Panc1 (cell line): ENCODE measurements at regions not wholly inside any gene's neighbourhood (a gene's known extent, or its start where the extent isn't known, plus 50 kb on each side); places are given as distances from the start of the nearest gene placed in this dataset.
"Not testable (repeated sequence)": the region's sequence is repeated elsewhere in the genome, so short reads cannot be mapped to it uniquely, and the experiment has no call there.

Experiments
- POLR2AphosphoS5 ChIP-seq: IDR thresholded peaks from 2 replicates; pipeline ENCODE4 v1.6.1; 2012; ENCODE audit warnings: mild to moderate bottlenecking, low read depth, low read length, moderate library complexity
- SIN3A ChIP-seq: IDR thresholded peaks from 2 replicates; pipeline ENCODE4 v1.6.1; 2012; ENCODE audit warnings: low read depth, mild to moderate bottlenecking, low read length, moderate library complexity, borderline replicate concordance; ENCODE audit not compliant: insufficient read depth
- TCF7L2 ChIP-seq: IDR thresholded peaks from 2 replicates; pipeline ENCODE4 v1.6.1; 2011; ENCODE audit warnings: mild to moderate bottlenecking, low read depth, low read length, inconsistent platforms
- TF ChIP-seq, protein P1 (sequence below): fragments of 450-650 bp; IDR thresholded peaks from 2 replicates; pipeline ENCODE4 v1.5.1; 2017; ENCODE audit warnings: mild to moderate bottlenecking
- TF ChIP-seq, protein P2 (sequence below), 2 experiments: IDR thresholded peaks; 2 replicates each; pipeline ENCODE4 v1.6.1; 2011 to 2012; ENCODE audit warnings: low read depth in 2 of 2, control low read depth in 1 of 2, low read length in 1 of 2, mild to moderate bottlenecking in 1 of 2, moderate library complexity in 1 of 2; ENCODE audit not compliant: insufficient read depth in 1 of 2

DNA sequence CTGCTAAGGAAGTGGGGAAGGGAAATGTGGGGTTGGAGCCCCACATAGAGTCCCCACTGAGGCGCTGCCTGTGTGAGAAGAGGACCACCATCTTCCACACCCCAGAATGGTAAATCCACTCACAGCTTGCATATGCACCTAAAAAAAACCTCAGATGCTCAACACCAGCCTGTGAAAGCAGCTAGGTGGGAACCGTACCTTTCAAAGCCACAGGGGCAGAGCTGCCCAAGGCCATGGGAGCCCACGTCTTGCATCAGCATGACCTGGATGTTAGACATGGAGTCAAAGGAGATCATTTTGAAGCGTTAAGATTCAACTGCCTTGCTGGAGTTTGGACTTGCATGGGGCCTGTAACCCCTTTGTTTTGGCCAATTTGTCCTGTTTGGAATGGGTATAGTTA, 658.9 kb upstream of the TPTE start:
- TF ChIP-seq, protein P1, sequence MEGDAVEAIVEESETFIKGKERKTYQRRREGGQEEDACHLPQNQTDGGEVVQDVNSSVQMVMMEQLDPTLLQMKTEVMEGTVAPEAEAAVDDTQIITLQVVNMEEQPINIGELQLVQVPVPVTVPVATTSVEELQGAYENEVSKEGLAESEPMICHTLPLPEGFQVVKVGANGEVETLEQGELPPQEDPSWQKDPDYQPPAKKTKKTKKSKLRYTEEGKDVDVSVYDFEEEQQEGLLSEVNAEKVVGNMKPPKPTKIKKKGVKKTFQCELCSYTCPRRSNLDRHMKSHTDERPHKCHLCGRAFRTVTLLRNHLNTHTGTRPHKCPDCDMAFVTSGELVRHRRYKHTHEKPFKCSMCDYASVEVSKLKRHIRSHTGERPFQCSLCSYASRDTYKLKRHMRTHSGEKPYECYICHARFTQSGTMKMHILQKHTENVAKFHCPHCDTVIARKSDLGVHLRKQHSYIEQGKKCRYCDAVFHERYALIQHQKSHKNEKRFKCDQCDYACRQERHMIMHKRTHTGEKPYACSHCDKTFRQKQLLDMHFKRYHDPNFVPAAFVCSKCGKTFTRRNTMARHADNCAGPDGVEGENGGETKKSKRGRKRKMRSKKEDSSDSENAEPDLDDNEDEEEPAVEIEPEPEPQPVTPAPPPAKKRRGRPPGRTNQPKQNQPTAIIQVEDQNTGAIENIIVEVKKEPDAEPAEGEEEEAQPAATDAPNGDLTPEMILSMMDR, result not testable (repeated sequence)
- not testable (repeated sequence) for TF ChIP-seq SIN3A, POLR2AphosphoS5, TCF7L2
- TF ChIP-seq, protein P2, sequence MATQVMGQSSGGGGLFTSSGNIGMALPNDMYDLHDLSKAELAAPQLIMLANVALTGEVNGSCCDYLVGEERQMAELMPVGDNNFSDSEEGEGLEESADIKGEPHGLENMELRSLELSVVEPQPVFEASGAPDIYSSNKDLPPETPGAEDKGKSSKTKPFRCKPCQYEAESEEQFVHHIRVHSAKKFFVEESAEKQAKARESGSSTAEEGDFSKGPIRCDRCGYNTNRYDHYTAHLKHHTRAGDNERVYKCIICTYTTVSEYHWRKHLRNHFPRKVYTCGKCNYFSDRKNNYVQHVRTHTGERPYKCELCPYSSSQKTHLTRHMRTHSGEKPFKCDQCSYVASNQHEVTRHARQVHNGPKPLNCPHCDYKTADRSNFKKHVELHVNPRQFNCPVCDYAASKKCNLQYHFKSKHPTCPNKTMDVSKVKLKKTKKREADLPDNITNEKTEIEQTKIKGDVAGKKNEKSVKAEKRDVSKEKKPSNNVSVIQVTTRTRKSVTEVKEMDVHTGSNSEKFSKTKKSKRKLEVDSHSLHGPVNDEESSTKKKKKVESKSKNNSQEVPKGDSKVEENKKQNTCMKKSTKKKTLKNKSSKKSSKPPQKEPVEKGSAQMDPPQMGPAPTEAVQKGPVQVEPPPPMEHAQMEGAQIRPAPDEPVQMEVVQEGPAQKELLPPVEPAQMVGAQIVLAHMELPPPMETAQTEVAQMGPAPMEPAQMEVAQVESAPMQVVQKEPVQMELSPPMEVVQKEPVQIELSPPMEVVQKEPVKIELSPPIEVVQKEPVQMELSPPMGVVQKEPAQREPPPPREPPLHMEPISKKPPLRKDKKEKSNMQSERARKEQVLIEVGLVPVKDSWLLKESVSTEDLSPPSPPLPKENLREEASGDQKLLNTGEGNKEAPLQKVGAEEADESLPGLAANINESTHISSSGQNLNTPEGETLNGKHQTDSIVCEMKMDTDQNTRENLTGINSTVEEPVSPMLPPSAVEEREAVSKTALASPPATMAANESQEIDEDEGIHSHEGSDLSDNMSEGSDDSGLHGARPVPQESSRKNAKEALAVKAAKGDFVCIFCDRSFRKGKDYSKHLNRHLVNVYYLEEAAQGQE (IDR thresholded peaks at IDR 0.05; ENCODE audit: insufficient read depth in 1 of 2, low read depth in 2 of 2, low read length in 1 of 2), result not testable (repeated sequence)
